Keratinocyte (primary cell): ENCODE measurements at regions not wholly inside any gene's neighbourhood (a gene's known extent, or its start where the extent isn't known, plus 50 kb on each side); places are given as distances from the start of the nearest gene placed in this dataset.

Experiments
- DNase-seq: peaks from one replicate; pipeline ENCODE4 v3.0.0-alpha.2; 2011; ENCODE audit warnings: low read depth, missing footprints, low spot score
- FAIRE-seq: peaks from 2 replicates; lab custom pipeline; 2011; peaks lifted over from hg19 to GRCh38; lab: Jason Lieb, UNC
- H2AFZ ChIP-seq: 2 replicates; pipeline ENCODE4 v1.6.0; 2012; ENCODE audit warnings: low read length, control low read depth, inconsistent platforms; ENCODE audit not compliant: control insufficient read depth
- H3K27ac ChIP-seq: 2 replicates; pipeline ENCODE4 v1.5.1; 2011; ENCODE audit warnings: low read length; ENCODE audit not compliant: control insufficient read depth, insufficient read depth
- H3K27me3 ChIP-seq: 3 replicates; pipeline ENCODE4 v1.6.0; 2011; ENCODE audit warnings: low read length; ENCODE audit not compliant: control insufficient read depth, insufficient read depth; ENCODE audit errors: extremely low read depth
- H3K36me3 ChIP-seq, 2 experiments: 2 replicates in 1 of 2; 3 replicates in 1 of 2; pipeline ENCODE4 v1.5.1; 2011; ENCODE audit warnings: low read length in 2 of 2, mild to moderate bottlenecking in 1 of 2; ENCODE audit not compliant: control insufficient read depth in 2 of 2, insufficient read depth in 2 of 2; ENCODE audit errors: extremely low read depth in 1 of 2
- H3K4me1 ChIP-seq: 3 replicates; pipeline ENCODE4 v1.5.1; 2011; ENCODE audit warnings: low read length; ENCODE audit not compliant: control insufficient read depth, insufficient read depth; ENCODE audit errors: extremely low read depth
- H3K4me2 ChIP-seq: 3 replicates; pipeline ENCODE4 v1.6.0; 2011; ENCODE audit warnings: low read depth, low read length; ENCODE audit not compliant: control insufficient read depth, insufficient read depth; ENCODE audit errors: extremely low read depth
- H3K4me3 ChIP-seq, 3 experiments: fragments of 200-600 bp in 1 of 3; sonication (generic) in 1 of 3; 2 replicates in 2 of 3; 3 replicates in 1 of 3; pipeline ENCODE4 v1.5.1; 2011 to 2016; ENCODE audit warnings: low read length in 3 of 3, mild to moderate bottlenecking in 3 of 3, control low read depth in 2 of 3, inconsistent platforms in 1 of 3, low read depth in 1 of 3, mixed read lengths in 1 of 3, mixed run types in 1 of 3, moderate library complexity in 1 of 3; ENCODE audit not compliant: control insufficient read depth in 2 of 3, insufficient read depth in 2 of 3; ENCODE audit errors: extremely low read depth in 1 of 3
- H3K79me2 ChIP-seq: 2 replicates; pipeline ENCODE4 v1.6.0; 2012; ENCODE audit warnings: low read length; ENCODE audit not compliant: control insufficient read depth, insufficient read depth
- H3K9ac ChIP-seq: 3 replicates; pipeline ENCODE4 v1.6.0; 2011; ENCODE audit warnings: low read length; ENCODE audit not compliant: control insufficient read depth, insufficient read depth; ENCODE audit errors: extremely low read depth
- H3K9me1 ChIP-seq: 3 replicates; pipeline ENCODE4 v1.6.0; 2011; ENCODE audit warnings: low read length; ENCODE audit not compliant: control insufficient read depth, insufficient read depth; ENCODE audit errors: extremely low read depth
- H3K9me3 ChIP-seq: 2 replicates; pipeline ENCODE4 v1.5.1; 2012; ENCODE audit warnings: low read depth, low read length; ENCODE audit not compliant: control insufficient read depth
- H4K20me1 ChIP-seq: 3 replicates; pipeline ENCODE4 v1.6.0; 2011; ENCODE audit warnings: low read length; ENCODE audit not compliant: control insufficient read depth, insufficient read depth; ENCODE audit errors: extremely low read depth
- CTCF ChIP-seq, 3 experiments: IDR thresholded peaks in 1 of 3; conservative IDR thresholded peaks in 1 of 3; optimal IDR thresholded peaks in 1 of 3; 2 replicates in 2 of 3; 3 replicates in 1 of 3; pipeline versions ENCODE3 to v1.5.1; 2011; ENCODE audit warnings: low read length in 3 of 3, mild to moderate bottlenecking in 3 of 3, moderate library complexity in 2 of 3, control low read depth in 1 of 3, inconsistent platforms in 1 of 3; ENCODE audit not compliant: insufficient read depth in 2 of 3; ENCODE audit errors: extremely low read depth in 1 of 3
- EZH2 ChIP-seq: IDR thresholded peaks from one replicate; pipeline ENCODE4 v1.6.1; 2012; ENCODE audit warnings: inconsistent platforms, mild to moderate bottlenecking, low read length, moderate library complexity
- dilution Hi-C: fragments of 300-500 bp; cut with MboI; formaldehyde crosslinking; loops from one replicate; pipeline ENCODE4 v1.7.0; 2020; ENCODE audit warnings: low sequenced_read_pairs; ENCODE audit not compliant: extremely low pct_ligation_motif_present

GRCh38 chr7:35480806-35481205 lies 214.1 kb downstream of the HERPUD2 start:
- no peaks in the 10 kb centered on the region for H3K79me2 ChIP-seq
- H3K27ac ChIP-seq = no peak overlapping the region
- no peaks in the 10 kb centered on the region for H3K4me1 ChIP-seq
- H4K20me1 ChIP-seq = no peaks in the 10 kb centered on the region
- H3K4me2 ChIP-seq = no peak overlapping the region
- no peaks in the 10 kb centered on the region for H3K36me3 ChIP-seq
- no peak for FAIRE-seq
- no peaks in the 10 kb centered on the region for H3K9me1 ChIP-seq
- no peak for TF ChIP-seq EZH2
- no peak for TF ChIP-seq CTCF (optimal IDR thresholded peaks at IDR 0.05 in 1 of 3, IDR thresholded peaks at IDR 0.05 in 1 of 3, conservative IDR thresholded peaks at IDR 0.05 in 1 of 3; ENCODE audit: extremely low read depth in 1 of 3, insufficient read depth in 2 of 3, low read length in 3 of 3)
- H3K9ac ChIP-seq = no peak overlapping the region
- no peak overlapping the region for H3K4me3 ChIP-seq
- dilution Hi-C loops = no loop called here
- no peaks in the 10 kb centered on the region for H3K9me3 ChIP-seq
- DNase-seq = no peak
- H3K27me3 ChIP-seq = no peaks in the 10 kb centered on the region
- H2AFZ ChIP-seq = no peak overlapping the region

- Histone ChIP-seq H3K4me2 (no peak overlapping the region), H3K4me1 (no peaks in the 10 kb centered on the region), H3K4me3 (no peak overlapping the region), H3K9ac (no peak overlapping the region), H3K36me3 (no peaks in the 10 kb centered on the region), H2AFZ (no peak overlapping the region), H4K20me1 (no peaks in the 10 kb centered on the region), H3K9me1 (no peaks in the 10 kb centered on the region), H3K9me3 (no peaks in the 10 kb centered on the region), H3K27ac (no peak overlapping the region), H3K79me2 (no peaks in the 10 kb centered on the region), H3K27me3 (no peaks in the 10 kb centered on the region)
- DNase-seq = no peak
- no peak for FAIRE-seq
- dilution Hi-C loops = no loop called here
- TF ChIP-seq EZH2 (no peak), CTCF (optimal IDR thresholded peaks at IDR 0.05 in 1 of 3, IDR thresholded peaks at IDR 0.05 in 1 of 3, conservative IDR thresholded peaks at IDR 0.05 in 1 of 3; ENCODE audit: extremely low read depth in 1 of 3, insufficient read depth in 2 of 3, low read length in 3 of 3) (no peak)
These were observed 217.3 kb downstream of the HERPUD2 start for GRCh38 chr7:35477609-35478008.
